Cardiac fibroblast (primary cell): ENCODE measurements at regions not wholly inside any gene's neighbourhood (a gene's known extent, or its start where the extent isn't known, plus 50 kb on each side); places are given as distances from the start of the nearest gene placed in this dataset.

Experiments
- DNase-seq, 2 donors: peaks; one replicate each; pipeline versions ENCODE4 v3.0.0 to v3.0.0-alpha.2; 2010; ENCODE audit warnings: low read depth in 2 of 2
- H3K4me3 ChIP-seq, 2 donors: replicated peaks in 1 of 2; 1 replicate in 1 of 2; 2 replicates in 1 of 2; pipeline ENCODE4 v1.5.1; 2011; ENCODE audit warnings: low read depth in 2 of 2, low read length in 2 of 2, mild to moderate bottlenecking in 2 of 2, moderate library complexity in 1 of 2
- CTCF ChIP-seq: IDR thresholded peaks from one replicate; pipeline ENCODE4 v1.5.1; 2011; ENCODE audit warnings: low read depth, mild to moderate bottlenecking, low read length, inconsistent platforms

- TF ChIP-seq CTCF, result peak; percentile 17
- H3K4me3 ChIP-seq, result no peak overlapping the region
- DNase-seq, result peak; percentile 95 to 98
These were observed 72.0 kb upstream of the KSR1 start for GRCh38 chr17:27384261-27384701.

- peak in 1 of 2 donors; percentile 47 for DNase-seq
- no peak for TF ChIP-seq CTCF
- H3K4me3 ChIP-seq, result no peak overlapping the region
These were observed 71.5 kb upstream of the KSR1 start for GRCh38 chr17:27384726-27385125.

GRCh38 chr17:27385626-27386025 is 70.6 kb upstream of the KSR1 start:
- no peak overlapping the region for H3K4me3 ChIP-seq
- DNase-seq, result no peak
- no peak for TF ChIP-seq CTCF

- no peak overlapping the region for H3K4me3 ChIP-seq
- DNase-seq, result no peak
- no peak for TF ChIP-seq CTCF
These were observed 69.8 kb upstream of the KSR1 start for GRCh38 chr17:27386206-27387075.

GRCh38 chr17:27389542-27390140 is 66.6 kb upstream of the KSR1 start:
- DNase-seq, result no peak
- no peak overlapping the region for H3K4me3 ChIP-seq
- TF ChIP-seq CTCF, result no peak

- TF ChIP-seq CTCF, result no peak
- H3K4me3 ChIP-seq, result no peak overlapping the region
- DNase-seq, result no peak
These were observed 65.7 kb upstream of the KSR1 start for GRCh38 chr17:27390540-27390939.
